ENCODE measurements at regions not wholly inside any gene's neighbourhood (a gene's known extent, or its start where the extent isn't known, plus 50 kb on each side); places are given as distances from the start of the nearest gene placed in this dataset.
"Not testable (repeated sequence)": the region's sequence is repeated elsewhere in the genome, so short reads cannot be mapped to it uniquely, and the experiment has no call there.

GRCh38 chr7:114182837-114183236 lies 231.8 kb upstream of the FOXP2 start:
- DNase-seq (ENCODE audit: low read depth), result no peak

- no peak for DNase-seq (ENCODE audit: low read depth)
Measured at GRCh38 chr7:114181280-114181679, 233.3 kb upstream of the FOXP2 start.

GRCh38 chr7:114180556-114181266 lies 233.9 kb upstream of the FOXP2 start:
- DNase-seq (ENCODE audit: low read depth), result no peak

- peak; percentile 16 for DNase-seq (ENCODE audit: low read depth)
Measured at GRCh38 chr7:114175125-114175524, 239.5 kb upstream of the FOXP2 start.

GRCh38 chr7:114173170-114173890 lies 241.3 kb upstream of the FOXP2 start:
- DNase-seq (ENCODE audit: low read depth), result no peak

- not testable (repeated sequence) for DNase-seq (ENCODE audit: low read depth)
Measured at GRCh38 chr7:114169389-114169788, 245.2 kb upstream of the FOXP2 start.

- DNase-seq (ENCODE audit: low read depth), result no peak
Measured at GRCh38 chr7:114160925-114161324, 242.1 kb upstream of the PPP1R3A start.

- no peak for DNase-seq (ENCODE audit: low read depth)
Measured at GRCh38 chr7:114158854-114159253, 240.0 kb upstream of the PPP1R3A start.

GRCh38 chr7:114158275-114158674 lies 239.5 kb upstream of the PPP1R3A start:
- no peak for DNase-seq (ENCODE audit: low read depth)

- DNase-seq (ENCODE audit: low read depth), result no peak
Measured at GRCh38 chr7:114156178-114156577, 237.4 kb upstream of the PPP1R3A start.

- DNase-seq (ENCODE audit: low read depth), result no peak
Measured at GRCh38 chr7:114155116-114156110, 236.6 kb upstream of the PPP1R3A start.

GRCh38 chr7:114153700-114154099 lies 234.9 kb upstream of the PPP1R3A start:
- DNase-seq (ENCODE audit: low read depth), result no peak

- DNase-seq (ENCODE audit: low read depth), result no peak
Measured at GRCh38 chr7:114152314-114152938, 233.6 kb upstream of the PPP1R3A start.

GRCh38 chr7:114151777-114152176 lies 233.0 kb upstream of the PPP1R3A start:
- no peak for DNase-seq (ENCODE audit: low read depth)

- DNase-seq (ENCODE audit: low read depth), result no peak
Measured at GRCh38 chr7:114150689-114151088, 231.9 kb upstream of the PPP1R3A start.

- no peak for DNase-seq (ENCODE audit: low read depth)
Measured at GRCh38 chr7:114148779-114149178, 230.0 kb upstream of the PPP1R3A start.

GRCh38 chr7:114141415-114141814 lies 222.6 kb upstream of the PPP1R3A start:
- DNase-seq (ENCODE audit: low read depth), result peak; percentile 25

- DNase-seq (ENCODE audit: low read depth), result no peak
Measured at GRCh38 chr7:114140561-114140960, 221.8 kb upstream of the PPP1R3A start.

GRCh38 chr7:114139690-114140089 lies 220.9 kb upstream of the PPP1R3A start:
- DNase-seq (ENCODE audit: low read depth), result not testable (repeated sequence)

GRCh38 chr7:114138587-114138986 lies 219.8 kb upstream of the PPP1R3A start:
- DNase-seq (ENCODE audit: low read depth), result no peak

- no peak for DNase-seq (ENCODE audit: low read depth)
Measured at GRCh38 chr7:114133717-114134116, 214.9 kb upstream of the PPP1R3A start.

Measured in HT1080 (cell line).